ENCODE measurements at regions not wholly inside any gene's neighbourhood (a gene's known extent, or its start where the extent isn't known, plus 50 kb on each side); places are given as distances from the start of the nearest gene placed in this dataset.

DNA sequence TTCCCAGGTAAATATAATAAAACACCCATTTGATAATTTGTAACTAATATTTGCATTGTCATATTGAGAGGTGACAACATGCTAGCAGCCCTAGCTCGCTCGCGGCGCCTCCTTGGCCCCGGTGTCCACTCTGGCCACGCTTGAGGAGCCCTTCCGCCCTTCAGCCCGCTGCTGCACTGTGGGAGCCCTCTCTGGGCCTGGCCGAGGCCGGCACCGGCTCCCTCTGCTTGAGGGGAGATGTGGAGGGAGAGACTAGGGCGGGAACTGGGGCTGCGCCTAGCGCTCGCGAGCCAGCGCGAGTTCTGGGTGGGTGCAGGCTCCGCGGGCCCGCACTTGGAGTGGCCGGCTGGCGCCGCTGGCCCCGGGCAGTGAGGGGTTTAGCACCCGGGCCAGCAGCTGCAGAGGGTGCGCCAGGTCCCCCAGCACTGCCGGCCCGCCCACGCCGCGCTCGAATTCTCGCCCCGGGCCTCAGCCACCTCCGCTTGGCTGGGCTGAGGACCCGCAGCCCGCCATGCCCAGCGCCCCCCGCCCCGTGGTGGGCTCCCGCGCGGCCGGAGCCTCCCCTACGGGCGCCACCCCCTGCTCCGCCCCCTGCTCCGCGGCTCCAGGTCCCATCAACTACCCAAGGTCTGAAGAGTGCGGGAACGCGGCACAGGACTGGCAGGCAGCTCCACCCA lies 594.4 kb downstream of the SLITRK6 start:
- no peak for DNase-seq
- no peaks in the 10 kb centered on the region for H3K4me1 ChIP-seq (ENCODE audit: insufficient read depth)
- no peak overlapping the region for H3K27ac ChIP-seq
- TF ChIP-seq POLR2A (IDR thresholded peaks at IDR 0.05), result no peak
- TF ChIP-seq, protein P1, sequence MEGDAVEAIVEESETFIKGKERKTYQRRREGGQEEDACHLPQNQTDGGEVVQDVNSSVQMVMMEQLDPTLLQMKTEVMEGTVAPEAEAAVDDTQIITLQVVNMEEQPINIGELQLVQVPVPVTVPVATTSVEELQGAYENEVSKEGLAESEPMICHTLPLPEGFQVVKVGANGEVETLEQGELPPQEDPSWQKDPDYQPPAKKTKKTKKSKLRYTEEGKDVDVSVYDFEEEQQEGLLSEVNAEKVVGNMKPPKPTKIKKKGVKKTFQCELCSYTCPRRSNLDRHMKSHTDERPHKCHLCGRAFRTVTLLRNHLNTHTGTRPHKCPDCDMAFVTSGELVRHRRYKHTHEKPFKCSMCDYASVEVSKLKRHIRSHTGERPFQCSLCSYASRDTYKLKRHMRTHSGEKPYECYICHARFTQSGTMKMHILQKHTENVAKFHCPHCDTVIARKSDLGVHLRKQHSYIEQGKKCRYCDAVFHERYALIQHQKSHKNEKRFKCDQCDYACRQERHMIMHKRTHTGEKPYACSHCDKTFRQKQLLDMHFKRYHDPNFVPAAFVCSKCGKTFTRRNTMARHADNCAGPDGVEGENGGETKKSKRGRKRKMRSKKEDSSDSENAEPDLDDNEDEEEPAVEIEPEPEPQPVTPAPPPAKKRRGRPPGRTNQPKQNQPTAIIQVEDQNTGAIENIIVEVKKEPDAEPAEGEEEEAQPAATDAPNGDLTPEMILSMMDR (IDR thresholded peaks at IDR 0.05), result no peak
- no peak overlapping the region for H3K4me3 ChIP-seq
- 88 to 94% (median 89%) methylated on average over 53 of the region's 53 CpGs for WGBS, 3 donors
- H3K27me3 ChIP-seq, result no peaks in the 10 kb centered on the region
- H3K9me3 ChIP-seq, result no peaks in the 10 kb centered on the region
- intact Hi-C loops (cut with DNase I), result no loop called here
- H3K36me3 ChIP-seq, result no peaks in the 10 kb centered on the region

DNA sequence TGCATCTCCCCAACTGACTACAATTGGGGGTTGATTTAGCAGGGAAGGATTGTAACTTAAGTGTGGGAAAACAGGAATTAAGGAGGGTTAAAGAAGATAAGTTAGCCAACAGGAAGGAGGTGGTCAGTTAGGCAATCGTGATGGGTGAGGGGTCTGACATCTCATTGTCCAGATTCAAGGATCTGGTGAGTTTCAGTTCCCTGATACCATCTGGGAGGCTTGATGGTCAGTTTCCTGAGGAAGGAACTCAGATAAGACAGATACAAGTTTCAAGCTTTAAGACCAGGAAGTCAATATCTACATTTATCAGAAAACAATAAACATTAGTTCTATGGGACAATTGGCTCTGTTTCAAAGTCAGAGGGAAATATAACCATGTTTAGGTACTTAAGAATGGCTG lies 601.8 kb downstream of the SLITRK6 start:
- no peak for TF ChIP-seq EP300 (IDR thresholded peaks at IDR 0.05)
- TF ChIP-seq, protein P1 (IDR thresholded peaks at IDR 0.05), result no peak
- TF ChIP-seq POLR2A (IDR thresholded peaks at IDR 0.05), result no peak
- DNase-seq, result no peak
- intact Hi-C loops (cut with DNase I), result no loop called here
- Histone ChIP-seq H3K4me3 (no peak overlapping the region), H3K36me3 (no peaks in the 10 kb centered on the region), H3K27me3 (no peaks in the 10 kb centered on the region), H3K9me3 (no peaks in the 10 kb centered on the region), H3K27ac (no peak overlapping the region), H3K4me1 (ENCODE audit: insufficient read depth) (no peaks in the 10 kb centered on the region)
- WGBS, 3 donors, result 60 to 65% (median 63%) methylated on average over 1 of the region's 1 CpG

DNA sequence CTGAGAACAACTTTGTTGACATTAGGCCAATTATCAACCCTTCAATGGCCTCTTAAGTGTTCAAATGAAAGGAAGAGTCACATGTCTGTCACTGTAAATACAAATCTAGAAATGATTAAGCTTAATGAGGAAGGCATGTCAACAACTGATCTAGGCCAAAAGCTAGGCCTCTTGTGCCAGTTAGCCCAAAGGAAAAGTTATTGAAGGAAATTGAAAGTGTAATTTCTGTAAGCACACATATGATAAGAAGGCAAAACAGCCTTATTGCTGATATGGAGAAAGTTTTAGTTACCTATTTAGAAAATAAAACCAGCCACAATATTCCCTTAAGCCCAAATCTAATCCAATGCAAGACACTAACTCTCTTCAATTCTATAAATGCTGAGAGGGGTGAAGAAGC lies 604.7 kb downstream of the SLITRK6 start:
- TF ChIP-seq, protein P1 (IDR thresholded peaks at IDR 0.05), result no peak
- intact Hi-C loops (cut with DNase I), result no loop called here
- no peaks in the 10 kb centered on the region for H3K36me3 ChIP-seq
- H3K4me3 ChIP-seq, result no peak overlapping the region
- no peaks in the 10 kb centered on the region for H3K27me3 ChIP-seq
- no peaks in the 10 kb centered on the region for H3K4me1 ChIP-seq (ENCODE audit: insufficient read depth)
- H3K27ac ChIP-seq, result no peak overlapping the region
- H3K9me3 ChIP-seq, result no peaks in the 10 kb centered on the region
- no peak for DNase-seq

DNA sequence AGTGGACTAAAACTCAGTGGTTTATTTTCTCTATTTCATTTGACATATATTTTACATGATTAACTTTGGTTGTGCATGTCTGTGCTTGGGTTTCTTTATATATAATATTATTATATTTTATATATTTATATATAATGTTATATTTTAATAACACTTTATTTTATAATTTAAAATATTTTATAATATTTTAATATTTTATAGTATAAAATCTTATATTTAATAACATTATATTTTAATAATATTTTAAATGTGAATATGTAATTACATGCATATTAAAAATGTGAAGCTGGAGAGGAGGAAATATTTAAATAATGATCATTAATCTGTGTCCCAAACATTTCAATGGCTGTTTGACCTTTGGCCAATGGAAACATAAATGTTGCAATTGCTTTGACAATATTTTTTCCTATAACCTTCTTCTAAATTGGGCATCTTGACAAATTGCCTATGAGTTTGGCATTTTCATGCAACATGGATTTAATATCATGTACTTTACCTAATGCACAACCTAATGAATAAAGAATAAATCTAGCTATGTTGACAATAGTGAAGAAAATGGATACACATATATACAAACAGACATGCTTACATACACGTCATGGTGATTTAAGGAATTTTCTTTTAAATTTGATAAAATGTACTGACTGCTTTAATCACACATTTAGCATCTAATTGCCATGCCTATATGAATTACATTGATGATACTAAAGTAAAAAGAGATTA lies 607.1 kb downstream of the SLITRK6 start:
- no peaks in the 10 kb centered on the region for H3K36me3 ChIP-seq

More for the DNA sequence above, 607.1 kb downstream of the SLITRK6 start:
- no peak overlapping the region for H3K27ac ChIP-seq
- H3K4me1 ChIP-seq (ENCODE audit: insufficient read depth), result no peaks in the 10 kb centered on the region
- no peak overlapping the region for H3K4me3 ChIP-seq
- DNase-seq, result no peak
- no peaks in the 10 kb centered on the region for H3K9me3 ChIP-seq
- H3K27me3 ChIP-seq, result no peaks in the 10 kb centered on the region
- no peak for TF ChIP-seq POLR2A (IDR thresholded peaks at IDR 0.05)
- TF ChIP-seq, protein P1 (IDR thresholded peaks at IDR 0.05), result no peak
- TF ChIP-seq EP300 (IDR thresholded peaks at IDR 0.05), result no peak
- WGBS, 3 donors, result 72 to 88% (median 84%) methylated on average over 1 of the region's 1 CpG
- intact Hi-C loops (cut with DNase I), result no loop called here
